Common myeloid progenitor, CD34-positive (primary cell): ENCODE measurements at regions not wholly inside any gene's neighbourhood (a gene's known extent, or its start where the extent isn't known, plus 50 kb on each side); places are given as distances from the start of the nearest gene placed in this dataset.

Experiments
- CTCF ChIA-PET: fragments of 350-600 bp; sonication (Branson Sonifier 250); formaldehyde crosslinking; loops from one replicate; lab custom pipeline; 2021; ENCODE audit warnings: antibody characterized with exemption; lab: Charles Lee
- POLR2A ChIA-PET: fragments of 350-600 bp; sonication (Branson Sonifier 250); formaldehyde crosslinking; loops from one replicate; lab custom pipeline; 2021; ENCODE audit warnings: antibody characterized with exemption; lab: Charles Lee
- DNase-seq, 3 donors: peaks; one replicate each; pipeline versions ENCODE4 v3.0.0 to v3.0.0-alpha.2; 2013
- H3K27ac ChIP-seq, 2 experiments: 1 replicate in 1 of 2; 2 replicates in 1 of 2; pipeline ENCODE4 v1.7.0; 2013; ENCODE audit warnings: inconsistent platforms in 2 of 2, low read length in 2 of 2, mild to moderate bottlenecking in 2 of 2, low read depth in 1 of 2, moderate library complexity in 1 of 2; ENCODE audit not compliant: severe bottlenecking in 2 of 2, insufficient read depth in 1 of 2, poor library complexity in 1 of 2
- H3K27me3 ChIP-seq, 5 experiments: replicated peaks in 2 of 5; 1 replicate in 3 of 5; 2 replicates in 2 of 5; pipeline versions ENCODE4 v1.6.1 to v1.7.0; 2013; ENCODE audit warnings: low read length in 4 of 5, mild to moderate bottlenecking in 2 of 5, moderate library complexity in 2 of 5, inconsistent platforms in 1 of 5; ENCODE audit not compliant: insufficient read depth in 5 of 5, control insufficient read depth in 4 of 5
- H3K36me3 ChIP-seq, 4 experiments: 1 replicate in 2 of 4; 2 replicates in 2 of 4; pipeline versions ENCODE4 v1.6.1 to v1.7.0; 2013; ENCODE audit warnings: low read length in 3 of 4, control low read depth in 1 of 4, mild to moderate bottlenecking in 1 of 4; ENCODE audit not compliant: control insufficient read depth in 4 of 4, insufficient read depth in 4 of 4
- H3K4me1 ChIP-seq, 4 experiments: 1 replicate in 3 of 4; 2 replicates in 1 of 4; pipeline versions ENCODE4 v1.6.1 to v1.7.1; 2013; ENCODE audit warnings: low read length in 3 of 4, mild to moderate bottlenecking in 3 of 4, control low read depth in 1 of 4, inconsistent platforms in 1 of 4, moderate library complexity in 1 of 4; ENCODE audit not compliant: control insufficient read depth in 4 of 4, insufficient read depth in 4 of 4; ENCODE audit errors: control extremely low read depth in 1 of 4
- H3K4me3 ChIP-seq, 7 experiments: 1 replicate in 4 of 7; 2 replicates in 3 of 7; pipeline versions ENCODE4 v1.5.1 to v1.7.0; 2013; ENCODE audit warnings: mild to moderate bottlenecking in 7 of 7, low read length in 6 of 7, moderate library complexity in 6 of 7, inconsistent platforms in 2 of 7, low read depth in 2 of 7, control low read depth in 1 of 7; ENCODE audit not compliant: insufficient read depth in 4 of 7, control insufficient read depth in 1 of 7; ENCODE audit errors: extremely low read depth in 1 of 7
- H3K9me3 ChIP-seq, 5 experiments: 1 replicate in 4 of 5; 2 replicates in 1 of 5; pipeline versions ENCODE4 v1.6.1 to v1.7.1; 2013; ENCODE audit warnings: low read length in 4 of 5, mild to moderate bottlenecking in 2 of 5, inconsistent platforms in 1 of 5, low read depth in 1 of 5, moderate library complexity in 1 of 5; ENCODE audit not compliant: control insufficient read depth in 4 of 5, insufficient read depth in 2 of 5; ENCODE audit errors: control extremely low read depth in 1 of 5
- WGBS: methylation state at CpG from one replicate; pipeline ENCODE4 v1.1.5; 2013; ENCODE audit not compliant: insufficient coverage; 5-methylcytosine and 5-hydroxymethylcytosine counted together

DNA sequence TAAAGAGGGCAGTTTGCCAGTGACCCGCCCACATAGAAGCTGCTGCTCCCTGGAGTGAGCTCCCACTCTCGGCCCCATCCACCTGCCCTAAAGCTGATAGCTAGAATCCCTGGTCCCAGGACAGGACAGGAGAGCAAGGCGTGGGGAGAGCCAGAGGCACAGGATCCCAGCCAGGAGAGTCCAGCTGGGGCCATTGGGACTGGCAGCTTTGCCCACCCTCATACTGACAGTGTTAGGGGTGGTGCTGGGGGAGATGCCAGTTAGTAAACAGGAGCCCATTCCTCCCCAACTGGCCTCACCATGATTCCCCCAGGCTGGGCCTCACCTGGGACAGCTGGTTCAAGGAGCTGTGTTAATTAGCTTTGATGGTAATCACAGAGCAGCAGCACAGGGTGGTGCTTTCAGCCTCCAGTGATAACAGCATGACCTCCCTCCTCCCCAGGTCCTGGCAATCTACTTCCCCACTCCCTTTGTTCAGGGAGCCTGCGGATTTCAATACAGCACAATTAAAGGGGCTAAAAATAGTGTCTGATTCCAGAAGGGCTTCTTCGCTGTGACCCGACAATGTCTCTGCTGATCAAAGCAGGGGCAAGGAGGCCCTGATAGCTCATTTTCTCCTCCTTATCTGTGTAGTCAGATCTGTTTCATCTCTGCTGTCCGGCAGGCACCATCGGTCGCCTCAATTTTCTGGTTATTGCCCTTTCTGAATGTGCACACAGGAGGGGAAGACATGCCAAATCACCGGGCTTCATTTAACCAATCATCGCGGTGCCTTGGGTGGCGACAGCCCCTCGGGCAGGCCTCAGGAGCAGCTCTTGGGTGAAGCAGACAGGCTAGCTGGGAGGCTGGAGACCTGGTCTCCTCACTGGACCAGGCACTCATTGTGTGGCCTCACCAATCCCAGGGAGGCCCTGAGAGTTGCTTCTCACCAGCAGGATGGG, 119.9 kb upstream of the TEX51 start:
- no peaks in the 10 kb centered on the region for H3K36me3 ChIP-seq
- WGBS: 79% methylated on average over 12 of the region's 14 CpGs
- no peaks in the 10 kb centered on the region for H3K9me3 ChIP-seq
- peaks cover 0 to 11% (median 9%) of the 10 kb centered on the region in 4 experiments for H3K4me1 ChIP-seq
- no peak for DNase-seq
- H3K27ac ChIP-seq: no peak overlapping the region
- POLR2A ChIA-PET: no interaction called here
- CTCF ChIA-PET: interaction anchor here (0.7 to 7.5 kb wide), 8 partner anchors 10 to 1033 kb away, joined by 3 to 71 read pairs (median 3); no protein-coding TSS in a partner anchor
- H3K27me3 ChIP-seq: peaks cover 0 to 41% (median 6%) of the 10 kb centered on the region in 5 experiments
- H3K4me3 ChIP-seq: no peak overlapping the region

DNA sequence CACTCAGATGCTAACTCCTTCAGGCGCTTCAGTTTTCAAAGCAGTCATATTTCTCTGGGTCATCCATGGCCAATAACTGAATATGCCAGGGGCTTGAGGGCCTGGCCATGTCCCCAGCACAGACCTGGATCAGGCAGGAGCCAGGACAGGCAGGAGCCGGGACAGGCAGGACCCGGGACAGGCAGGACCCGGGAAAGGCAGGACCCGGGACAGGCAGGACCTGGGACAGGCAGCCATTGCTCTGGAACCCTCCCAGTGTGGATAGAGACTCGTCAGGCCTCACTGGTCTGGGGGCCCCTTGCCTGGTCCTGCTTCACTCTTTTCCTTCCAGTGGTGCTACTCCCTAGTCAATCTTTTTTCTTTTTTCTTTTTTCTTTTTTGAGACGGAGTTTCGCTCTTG, 117.5 kb upstream of the TEX51 start:
- ChIA-PET CTCF (no interaction called here), POLR2A (no interaction called here)

DNA sequence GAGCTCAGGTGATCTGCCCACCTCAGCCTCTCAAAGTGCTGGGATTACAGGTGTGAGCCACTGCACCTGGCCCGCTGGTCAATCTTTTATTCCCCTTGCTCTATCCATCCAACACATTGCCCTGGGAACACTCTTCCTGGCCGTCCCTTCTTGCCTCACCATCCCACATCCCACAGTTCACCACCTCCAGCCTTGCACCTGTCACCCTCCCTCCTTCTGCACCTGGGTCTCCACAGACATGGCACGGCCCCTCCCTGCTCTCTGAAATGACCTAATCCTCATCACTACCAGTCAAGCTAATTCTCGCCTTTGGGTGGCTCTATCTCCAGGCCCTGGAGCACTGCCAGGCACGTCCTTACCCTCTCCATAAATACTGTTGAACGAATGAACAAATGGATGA, 116.9 kb upstream of the TEX51 start:
- Histone ChIP-seq H3K4me3 (no peak overlapping the region), H3K27me3 (peaks cover 0 to 30% (median 8%) of the 10 kb centered on the region in 5 experiments), H3K36me3 (no peaks in the 10 kb centered on the region), H3K9me3 (no peaks in the 10 kb centered on the region), H3K27ac (no peak overlapping the region), H3K4me1 (peaks cover 0 to 6% (median 5%) of the 10 kb centered on the region in 4 experiments)
- ChIA-PET POLR2A (no interaction called here), CTCF (no interaction called here)
- WGBS: 92% methylated on average over 5 of the region's 6 CpGs
- no peak for DNase-seq

More for the DNA sequence above, 117.5 kb upstream of the TEX51 start:
- H3K36me3 ChIP-seq: no peaks in the 10 kb centered on the region
- WGBS: 88% methylated on average over 8 of the region's 8 CpGs
- no peak for DNase-seq
- H3K9me3 ChIP-seq: no peaks in the 10 kb centered on the region
- peaks cover 0 to 10% (median 8%) of the 10 kb centered on the region in 4 experiments for H3K4me1 ChIP-seq
- no peak overlapping the region for H3K27ac ChIP-seq
- peaks cover 0 to 33% (median 8%) of the 10 kb centered on the region in 5 experiments for H3K27me3 ChIP-seq
- H3K4me3 ChIP-seq: no peak overlapping the region

DNA sequence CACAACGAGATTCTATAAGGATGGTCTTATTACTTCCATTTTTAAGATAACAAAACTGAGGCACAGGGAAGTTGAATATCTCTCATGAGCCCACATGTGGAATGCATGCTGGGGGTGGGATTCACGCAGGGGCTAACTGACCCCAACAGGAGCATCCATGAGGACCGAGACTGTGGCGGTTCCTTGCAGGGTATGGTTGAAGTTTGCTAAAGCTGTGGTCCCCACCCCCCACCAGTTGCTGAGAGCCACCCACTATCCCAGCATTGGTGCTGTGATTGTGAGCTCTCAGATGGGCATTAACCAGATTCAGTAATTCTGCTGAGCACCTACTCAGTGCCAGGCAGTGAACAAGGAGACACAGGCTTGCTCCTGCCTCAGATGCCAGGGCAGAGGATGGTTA, 116.0 kb upstream of the TEX51 start:
- Histone ChIP-seq H3K27me3 (peaks cover 0 to 27% (median 8%) of the 10 kb centered on the region in 5 experiments), H3K4me1 (no peaks in the 10 kb centered on the region), H3K4me3 (no peak overlapping the region), H3K9me3 (no peaks in the 10 kb centered on the region), H3K27ac (no peak overlapping the region), H3K36me3 (no peaks in the 10 kb centered on the region)
- ChIA-PET POLR2A (no interaction called here), CTCF (no interaction called here)
- DNase-seq: no peak
- WGBS: 95% methylated on average over 4 of the region's 4 CpGs

DNA sequence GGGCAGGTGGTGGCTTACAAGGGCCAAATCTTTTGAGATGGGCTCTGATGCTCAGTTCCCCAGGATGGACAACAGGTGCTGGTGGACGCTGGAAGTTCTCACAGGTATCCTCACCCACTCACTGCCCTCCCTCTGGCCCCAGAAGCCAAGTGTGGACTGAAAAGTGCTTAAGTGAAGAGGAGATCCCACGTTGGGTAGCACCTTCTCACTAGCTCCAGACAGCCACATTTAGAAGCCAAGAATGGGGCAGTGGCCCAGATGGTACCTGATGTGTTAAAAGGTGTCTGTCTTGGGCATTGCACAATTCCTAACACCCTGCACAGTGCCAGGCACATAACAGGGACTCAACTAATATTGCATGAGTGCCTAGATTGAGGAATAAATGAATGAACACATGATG, 115.3 kb upstream of the TEX51 start:
- no peak for DNase-seq
- H3K27me3 ChIP-seq: peaks cover 0 to 25% (median 7%) of the 10 kb centered on the region in 5 experiments
- H3K4me3 ChIP-seq: no peak overlapping the region
- H3K4me1 ChIP-seq: no peaks in the 10 kb centered on the region
- H3K27ac ChIP-seq: no peak overlapping the region
- ChIA-PET POLR2A (no interaction called here), CTCF (no interaction called here)
- 73% methylated on average over 2 of the region's 2 CpGs for WGBS
- no peaks in the 10 kb centered on the region for H3K36me3 ChIP-seq
- H3K9me3 ChIP-seq: no peaks in the 10 kb centered on the region

DNA sequence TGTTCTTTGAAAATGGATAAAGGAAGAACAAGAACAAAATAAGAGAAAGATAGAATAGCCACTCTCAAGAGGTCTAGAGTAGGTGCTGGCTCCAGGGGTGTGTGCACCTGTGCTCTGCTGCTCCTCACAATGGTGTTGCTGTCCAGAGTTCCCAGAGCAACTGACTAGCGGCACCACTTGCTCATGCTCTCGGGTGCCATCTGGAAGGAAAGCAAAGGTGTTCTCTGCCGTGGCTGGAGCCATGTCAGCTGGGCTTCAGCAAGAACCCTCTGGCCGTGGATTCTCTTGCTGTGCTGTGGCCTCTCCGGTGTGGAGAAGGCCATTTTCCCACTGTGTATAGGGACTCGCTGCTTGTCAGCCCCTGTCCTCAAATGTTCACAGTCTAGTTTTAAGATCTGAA, 114.6 kb upstream of the TEX51 start:
- Histone ChIP-seq H3K4me3 (no peak overlapping the region), H3K36me3 (no peaks in the 10 kb centered on the region), H3K9me3 (no peaks in the 10 kb centered on the region), H3K27ac (no peak overlapping the region), H3K4me1 (no peaks in the 10 kb centered on the region), H3K27me3 (peaks cover 0 to 19% (median 2%) of the 10 kb centered on the region in 5 experiments)
- ChIA-PET CTCF (interaction anchor here (1.3 kb wide), 1 partner anchor 256 kb away, joined by 3 read pairs; no protein-coding TSS in a partner anchor), POLR2A (no interaction called here)
- WGBS: 89% methylated on average over 6 of the region's 6 CpGs
- no peak for DNase-seq

DNA sequence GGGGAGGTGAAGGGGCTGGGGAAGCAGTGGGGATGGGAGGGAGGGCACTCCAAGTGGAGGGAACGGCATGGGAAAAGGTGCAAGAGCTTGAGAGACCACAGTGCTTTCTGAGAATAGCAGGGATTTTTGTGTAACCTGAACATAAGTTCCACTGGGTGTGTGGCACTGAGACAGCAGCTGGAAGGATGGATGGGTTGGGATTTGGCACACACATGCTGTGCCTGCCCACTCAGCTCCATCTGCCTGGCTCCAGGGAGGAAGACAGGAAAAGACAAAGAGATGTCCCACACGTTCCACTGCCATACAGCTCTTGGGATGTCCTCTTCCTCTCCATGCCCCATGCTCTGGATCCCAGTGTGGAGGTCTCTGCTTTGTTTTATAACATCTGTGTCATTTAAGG, 114.1 kb upstream of the TEX51 start:
- WGBS: 90% methylated on average over 2 of the region's 2 CpGs
- Histone ChIP-seq H3K4me1 (no peaks in the 10 kb centered on the region), H3K9me3 (no peaks in the 10 kb centered on the region), H3K4me3 (no peak overlapping the region), H3K36me3 (no peaks in the 10 kb centered on the region), H3K27ac (no peak overlapping the region), H3K27me3 (peaks cover 0 to 13% (median 2%) of the 10 kb centered on the region in 5 experiments)
- CTCF ChIA-PET: interaction anchor here (1.3 kb wide), 1 partner anchor 256 kb away, joined by 3 read pairs; no protein-coding TSS in a partner anchor
- POLR2A ChIA-PET: no interaction called here
- no peak for DNase-seq
